Fibroblast of lung (primary cell): ENCODE measurements at regions not wholly inside any gene's neighbourhood (a gene's known extent, or its start where the extent isn't known, plus 50 kb on each side); places are given as distances from the start of the nearest gene placed in this dataset.

Experiments used
- DNase-seq, 2 donors: peaks; one replicate each; pipeline versions ENCODE4 v3.0.0 to v3.0.0-alpha.2; 2010; ENCODE audit warnings: low read depth in 2 of 2
- H2AFZ ChIP-seq: 2 replicates; pipeline ENCODE4 v1.5.1; 2012; ENCODE audit warnings: low read length, control low read depth, inconsistent platforms
- H3K27ac ChIP-seq: 2 replicates; pipeline ENCODE4 v1.5.1; 2011; ENCODE audit warnings: low read length, control low read depth; ENCODE audit not compliant: insufficient read depth
- H3K27me3 ChIP-seq: 2 replicates; pipeline ENCODE4 v1.5.1; 2011; ENCODE audit warnings: mild to moderate bottlenecking, low read length; ENCODE audit not compliant: control insufficient read depth, insufficient read depth
- H3K36me3 ChIP-seq: 2 replicates; pipeline ENCODE4 v1.5.1; 2011; ENCODE audit warnings: low read length; ENCODE audit not compliant: control insufficient read depth, insufficient read depth
- H3K4me1 ChIP-seq: 2 replicates; pipeline ENCODE4 v1.5.1; 2011; ENCODE audit warnings: low read length; ENCODE audit not compliant: control insufficient read depth, insufficient read depth; ENCODE audit errors: extremely low read depth
- H3K4me2 ChIP-seq: 2 replicates; pipeline ENCODE4 v1.5.1; 2011; ENCODE audit warnings: low read length, control low read depth; ENCODE audit not compliant: insufficient read depth; ENCODE audit errors: extremely low read depth
- H3K4me3 ChIP-seq, 4 experiments: fragments of 200-600 bp in 1 of 4; sonication (generic) in 1 of 4; replicated peaks in 1 of 4; 2 replicates each; pipeline ENCODE4 v1.5.1; 2011 to 2016; ENCODE audit warnings: low read length in 4 of 4, low read depth in 3 of 4, mild to moderate bottlenecking in 3 of 4, control low read depth in 2 of 4, inconsistent platforms in 1 of 4, mixed read lengths in 1 of 4; ENCODE audit not compliant: insufficient read depth in 1 of 4; ENCODE audit errors: control extremely low read depth in 1 of 4
- H3K79me2 ChIP-seq: 2 replicates; pipeline ENCODE4 v1.5.1; 2012; ENCODE audit warnings: mild to moderate bottlenecking, low read length, inconsistent platforms; ENCODE audit not compliant: control insufficient read depth, insufficient read depth
- H3K9ac ChIP-seq: 2 replicates; pipeline ENCODE4 v1.5.1; 2011; ENCODE audit warnings: mild to moderate bottlenecking, low read length, control low read depth; ENCODE audit not compliant: insufficient read depth
- H3K9me3 ChIP-seq: 2 replicates; pipeline ENCODE4 v1.5.1; 2012; ENCODE audit warnings: low read depth, low read length; ENCODE audit not compliant: control insufficient read depth, insufficient read depth
- H4K20me1 ChIP-seq: 2 replicates; pipeline ENCODE4 v1.5.1; 2011; ENCODE audit warnings: low read length; ENCODE audit not compliant: control insufficient read depth, insufficient read depth; ENCODE audit errors: extremely low read depth
- CTCF ChIP-seq, 2 donors: IDR thresholded peaks in 1 of 2; conservative IDR thresholded peaks in 1 of 2; 1 replicate in 1 of 2; 2 replicates in 1 of 2; pipeline ENCODE4 v1.5.1; 2011 to 2012; ENCODE audit warnings: low read length in 2 of 2, control low read depth in 1 of 2, inconsistent platforms in 1 of 2, low read depth in 1 of 2, mild to moderate bottlenecking in 1 of 2
- EZH2 ChIP-seq: IDR thresholded peaks from 2 replicates; pipeline ENCODE4 v1.5.1; 2012; ENCODE audit warnings: low read length, control low read depth, mild to moderate bottlenecking; ENCODE audit errors: missing control alignments

- Histone ChIP-seq H3K4me3 (no peak overlapping the region), H3K9ac (no peak overlapping the region), H3K27ac (no peak overlapping the region), H3K36me3 (no peaks in the 10 kb centered on the region), H3K27me3 (peaks cover 4% of the 10 kb centered on the region), H3K4me2 (no peak overlapping the region), H3K9me3 (no peaks in the 10 kb centered on the region), H4K20me1 (no peaks in the 10 kb centered on the region), H3K4me1 (no peaks in the 10 kb centered on the region), H2AFZ (no peak overlapping the region), H3K79me2 (no peaks in the 10 kb centered on the region)
- no peak for TF ChIP-seq EZH2
- TF ChIP-seq CTCF (conservative IDR thresholded peaks at IDR 0.05 in 1 of 2, IDR thresholded peaks at IDR 0.05 in 1 of 2; ENCODE audit: low read depth in 1 of 2, low read length in 2 of 2), result no peak
- DNase-seq, result peak in 1 of 2 donors; percentile 17
Observed at GRCh38 chr18:24535527-24536295, 75.3 kb downstream of the HRH4 start.

- H3K4me3 ChIP-seq, result no peak overlapping the region
- H3K27me3 ChIP-seq, result peaks cover 4% of the 10 kb centered on the region
- no peaks in the 10 kb centered on the region for H4K20me1 ChIP-seq
- H3K9ac ChIP-seq, result no peak overlapping the region
- no peaks in the 10 kb centered on the region for H3K79me2 ChIP-seq
- no peak overlapping the region for H3K27ac ChIP-seq
- H3K4me1 ChIP-seq, result no peaks in the 10 kb centered on the region
- H3K9me3 ChIP-seq, result no peaks in the 10 kb centered on the region
- TF ChIP-seq CTCF (conservative IDR thresholded peaks at IDR 0.05 in 1 of 2, IDR thresholded peaks at IDR 0.05 in 1 of 2; ENCODE audit: low read depth in 1 of 2, low read length in 2 of 2), result no peak
- TF ChIP-seq EZH2, result no peak
- H3K4me2 ChIP-seq, result no peak overlapping the region
- no peak overlapping the region for H2AFZ ChIP-seq
- no peak for DNase-seq
- no peaks in the 10 kb centered on the region for H3K36me3 ChIP-seq
Observed at GRCh38 chr18:24536326-24536725, 75.9 kb downstream of the HRH4 start.

GRCh38 chr18:24536834-24537233, 76.4 kb downstream of the HRH4 start:
- H3K79me2 ChIP-seq, result no peaks in the 10 kb centered on the region
- H3K36me3 ChIP-seq, result no peaks in the 10 kb centered on the region
- TF ChIP-seq EZH2, result no peak
- no peak for TF ChIP-seq CTCF (conservative IDR thresholded peaks at IDR 0.05 in 1 of 2, IDR thresholded peaks at IDR 0.05 in 1 of 2; ENCODE audit: low read depth in 1 of 2, low read length in 2 of 2)
- H3K9me3 ChIP-seq, result no peaks in the 10 kb centered on the region
- no peak overlapping the region for H3K4me3 ChIP-seq
- DNase-seq, result no peak
- H2AFZ ChIP-seq, result no peak overlapping the region
- H3K4me1 ChIP-seq, result no peaks in the 10 kb centered on the region
- H4K20me1 ChIP-seq, result no peaks in the 10 kb centered on the region
- no peak overlapping the region for H3K27ac ChIP-seq
- H3K4me2 ChIP-seq, result no peak overlapping the region
- H3K9ac ChIP-seq, result no peak overlapping the region
- H3K27me3 ChIP-seq, result peaks cover 4% of the 10 kb centered on the region
